ENCODE measurements at regions not wholly inside any gene's neighbourhood (a gene's known extent, or its start where the extent isn't known, plus 50 kb on each side); places are given as distances from the start of the nearest gene placed in this dataset.

GRCh38 chr3:117926819-117927218 lies 1107.8 kb downstream of the IGSF11 start:
- TF ChIP-seq, protein P1, sequence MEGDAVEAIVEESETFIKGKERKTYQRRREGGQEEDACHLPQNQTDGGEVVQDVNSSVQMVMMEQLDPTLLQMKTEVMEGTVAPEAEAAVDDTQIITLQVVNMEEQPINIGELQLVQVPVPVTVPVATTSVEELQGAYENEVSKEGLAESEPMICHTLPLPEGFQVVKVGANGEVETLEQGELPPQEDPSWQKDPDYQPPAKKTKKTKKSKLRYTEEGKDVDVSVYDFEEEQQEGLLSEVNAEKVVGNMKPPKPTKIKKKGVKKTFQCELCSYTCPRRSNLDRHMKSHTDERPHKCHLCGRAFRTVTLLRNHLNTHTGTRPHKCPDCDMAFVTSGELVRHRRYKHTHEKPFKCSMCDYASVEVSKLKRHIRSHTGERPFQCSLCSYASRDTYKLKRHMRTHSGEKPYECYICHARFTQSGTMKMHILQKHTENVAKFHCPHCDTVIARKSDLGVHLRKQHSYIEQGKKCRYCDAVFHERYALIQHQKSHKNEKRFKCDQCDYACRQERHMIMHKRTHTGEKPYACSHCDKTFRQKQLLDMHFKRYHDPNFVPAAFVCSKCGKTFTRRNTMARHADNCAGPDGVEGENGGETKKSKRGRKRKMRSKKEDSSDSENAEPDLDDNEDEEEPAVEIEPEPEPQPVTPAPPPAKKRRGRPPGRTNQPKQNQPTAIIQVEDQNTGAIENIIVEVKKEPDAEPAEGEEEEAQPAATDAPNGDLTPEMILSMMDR (IDR thresholded peaks at IDR 0.05), result no peak
- TF ChIP-seq POLR2AphosphoS5 (IDR thresholded peaks at IDR 0.05), result no peak
- TF ChIP-seq POLR2A (IDR thresholded peaks at IDR 0.05), result no peak
- TF ChIP-seq EP300 (IDR thresholded peaks at IDR 0.05; ENCODE audit: low read depth), result no peak

All from transverse colon (tissue), 4 donors.